ENCODE measurements at regions not wholly inside any gene's neighbourhood (a gene's known extent, or its start where the extent isn't known, plus 50 kb on each side); places are given as distances from the start of the nearest gene placed in this dataset.

GRCh38 chr14:95436354-95436753 is 80.1 kb downstream of the SYNE3 start:
- TF ChIP-seq POLR2A (IDR thresholded peaks at IDR 0.05; ENCODE audit: low read depth, low read length) (no peak), POLR2AphosphoS5 (IDR thresholded peaks at IDR 0.05; ENCODE audit: low read depth, low read length) (no peak), TAF1 (IDR thresholded peaks at IDR 0.05; ENCODE audit: low read depth, low read length) (no peak), SPI1 (IDR thresholded peaks at IDR 0.05; ENCODE audit: low read depth, low read length) (no peak), PAX5 (IDR thresholded peaks at IDR 0.05; ENCODE audit: insufficient read depth, low read length, severe bottlenecking) (no peak)
